ENCODE measurements at regions not wholly inside any gene's neighbourhood (a gene's known extent, or its start where the extent isn't known, plus 50 kb on each side); places are given as distances from the start of the nearest gene placed in this dataset.

GRCh38 chr11:91174734-91175133 lies 951.9 kb upstream of the CHORDC1 start:
- no peak overlapping the region for H3K27ac Mint-ChIP-seq
- Histone ChIP-seq H3K27me3 (ENCODE audit: control insufficient read depth in 2 of 2, insufficient read depth in 2 of 2, low read length in 2 of 2) (no peaks in the 10 kb centered on the region), H3K27ac (ENCODE audit: low read depth, low read length) (no peak overlapping the region), H3K9me3 (ENCODE audit: control insufficient read depth in 2 of 3, low read length in 3 of 3) (no peaks in the 10 kb centered on the region), H3K4me1 (ENCODE audit: control insufficient read depth in 2 of 2, insufficient read depth in 2 of 2, low read length in 2 of 2) (no peaks in the 10 kb centered on the region), H3K4me3 (ENCODE audit: low read length) (no peak overlapping the region), H3K36me3 (ENCODE audit: control insufficient read depth in 2 of 3, insufficient read depth in 3 of 3, low read length in 3 of 3) (no peaks in the 10 kb centered on the region)
- ATAC-seq (no peak), DNase-seq (no peak)
- H3K27me3 Mint-ChIP-seq = no peaks in the 10 kb centered on the region
- H3K4me3 Mint-ChIP-seq = no peak overlapping the region
- CTCF ChIA-PET = no interaction called here
- POLR2A ChIA-PET = no interaction called here
- H3K36me3 Mint-ChIP-seq = no peaks in the 10 kb centered on the region
- intact Hi-C loops (cut with micrococcal nuclease) = no loop called here
- peaks cover 0 to 19% (median 5%) of the 10 kb centered on the region in 11 donors for H3K9me3 Mint-ChIP-seq
- H3K4me1 Mint-ChIP-seq = no peaks in the 10 kb centered on the region

DNA sequence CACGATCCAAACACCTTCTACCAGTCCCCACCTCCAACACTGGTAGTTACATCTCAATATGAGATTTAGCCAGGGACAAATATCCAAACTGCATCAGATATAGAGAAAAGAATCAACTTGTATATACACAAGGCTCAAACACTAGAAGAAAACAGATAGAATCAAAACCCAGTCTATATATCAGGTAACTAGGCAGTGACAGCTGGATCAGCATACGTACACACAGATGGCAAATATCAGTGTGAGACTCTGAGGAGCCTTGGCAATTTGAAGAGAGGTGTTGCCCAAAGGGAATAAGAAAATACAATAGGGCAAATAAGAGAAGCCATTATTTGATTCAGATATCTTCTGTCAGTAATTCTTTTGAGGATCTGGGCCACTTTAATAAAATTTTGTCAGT lies 951.3 kb upstream of the CHORDC1 start:
- ATAC-seq (no peak), DNase-seq (no peak)
- Mint-ChIP-seq H3K36me3 (no peaks in the 10 kb centered on the region), H3K4me1 (no peaks in the 10 kb centered on the region), H3K27me3 (no peaks in the 10 kb centered on the region), H3K4me3 (no peak overlapping the region), H3K27ac (no peak overlapping the region), H3K9me3 (peaks cover 0 to 19% (median 5%) of the 10 kb centered on the region in 11 donors)
- no peaks in the 10 kb centered on the region for H3K27me3 ChIP-seq (ENCODE audit: control insufficient read depth in 2 of 2, insufficient read depth in 2 of 2, low read length in 2 of 2)
- no peak overlapping the region for H3K27ac ChIP-seq (ENCODE audit: low read depth, low read length)
- no peaks in the 10 kb centered on the region for H3K9me3 ChIP-seq (ENCODE audit: control insufficient read depth in 2 of 3, low read length in 3 of 3)
- H3K4me3 ChIP-seq (ENCODE audit: low read length) = no peak overlapping the region
- no peaks in the 10 kb centered on the region for H3K36me3 ChIP-seq (ENCODE audit: control insufficient read depth in 2 of 3, insufficient read depth in 3 of 3, low read length in 3 of 3)
- H3K4me1 ChIP-seq (ENCODE audit: control insufficient read depth in 2 of 2, insufficient read depth in 2 of 2, low read length in 2 of 2) = no peaks in the 10 kb centered on the region
- intact Hi-C loops (cut with micrococcal nuclease) = no loop called here
- CTCF ChIA-PET = no interaction called here
- POLR2A ChIA-PET = no interaction called here

DNA sequence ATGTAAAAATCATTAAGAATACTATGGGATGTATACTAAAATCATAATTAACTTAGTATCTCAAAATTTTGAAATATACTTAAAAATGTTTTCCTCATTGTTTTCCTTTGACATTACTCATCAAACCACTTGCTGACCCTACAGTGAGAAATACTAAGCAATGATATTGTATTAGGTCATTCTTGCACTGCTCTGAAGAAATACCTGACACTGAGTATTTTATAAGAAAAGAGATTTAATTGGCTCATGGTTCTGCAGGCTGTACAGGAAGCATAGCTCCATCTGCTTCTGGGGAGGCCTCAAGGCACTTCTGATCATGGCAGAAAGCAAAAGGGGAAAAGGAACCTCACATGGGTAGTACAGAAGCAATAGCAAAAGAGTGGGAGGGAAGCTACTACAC lies 950.9 kb upstream of the CHORDC1 start:
- Mint-ChIP-seq H3K9me3 (peaks cover 0 to 19% (median 5%) of the 10 kb centered on the region in 11 donors), H3K4me1 (no peaks in the 10 kb centered on the region), H3K36me3 (no peaks in the 10 kb centered on the region), H3K4me3 (no peak overlapping the region), H3K27ac (no peak overlapping the region), H3K27me3 (no peaks in the 10 kb centered on the region)
- H3K36me3 ChIP-seq (ENCODE audit: control insufficient read depth in 2 of 3, insufficient read depth in 3 of 3, low read length in 3 of 3) = no peaks in the 10 kb centered on the region
- H3K27ac ChIP-seq (ENCODE audit: low read depth, low read length) = no peak overlapping the region
- intact Hi-C loops (cut with micrococcal nuclease) = no loop called here
- no peak for DNase-seq
- H3K9me3 ChIP-seq (ENCODE audit: control insufficient read depth in 2 of 3, low read length in 3 of 3) = no peaks in the 10 kb centered on the region
- H3K4me1 ChIP-seq (ENCODE audit: control insufficient read depth in 2 of 2, insufficient read depth in 2 of 2, low read length in 2 of 2) = no peaks in the 10 kb centered on the region
- POLR2A ChIA-PET = no interaction called here
- ATAC-seq = no peak
- H3K27me3 ChIP-seq (ENCODE audit: control insufficient read depth in 2 of 2, insufficient read depth in 2 of 2, low read length in 2 of 2) = no peaks in the 10 kb centered on the region
- CTCF ChIA-PET = no interaction called here
- H3K4me3 ChIP-seq (ENCODE audit: low read length) = no peak overlapping the region

GRCh38 chr11:91170711-91171110 lies 947.9 kb upstream of the CHORDC1 start:
- Histone ChIP-seq H3K9me3 (ENCODE audit: control insufficient read depth in 2 of 3, low read length in 3 of 3) (no peaks in the 10 kb centered on the region), H3K4me1 (ENCODE audit: control insufficient read depth in 2 of 2, insufficient read depth in 2 of 2, low read length in 2 of 2) (no peaks in the 10 kb centered on the region), H3K36me3 (ENCODE audit: control insufficient read depth in 2 of 3, insufficient read depth in 3 of 3, low read length in 3 of 3) (no peaks in the 10 kb centered on the region), H3K27me3 (ENCODE audit: control insufficient read depth in 2 of 2, insufficient read depth in 2 of 2, low read length in 2 of 2) (no peaks in the 10 kb centered on the region), H3K4me3 (ENCODE audit: low read length) (no peak overlapping the region), H3K27ac (ENCODE audit: low read depth, low read length) (no peak overlapping the region)
- no peaks in the 10 kb centered on the region for H3K36me3 Mint-ChIP-seq
- H3K27ac Mint-ChIP-seq = no peak overlapping the region
- ChIA-PET POLR2A (no interaction called here), CTCF (no interaction called here)
- intact Hi-C loops (cut with micrococcal nuclease) = no loop called here
- H3K4me1 Mint-ChIP-seq = no peaks in the 10 kb centered on the region
- peaks cover 0 to 14% (median 4%) of the 10 kb centered on the region in 11 donors for H3K9me3 Mint-ChIP-seq
- no peaks in the 10 kb centered on the region for H3K27me3 Mint-ChIP-seq
- DNase-seq (no peak), ATAC-seq (no peak)
- no peak overlapping the region for H3K4me3 Mint-ChIP-seq

GRCh38 chr11:91164452-91164822 lies 941.6 kb upstream of the CHORDC1 start:
- Histone ChIP-seq H3K4me3 (ENCODE audit: low read length) (no peak overlapping the region), H3K36me3 (ENCODE audit: control insufficient read depth in 2 of 3, insufficient read depth in 3 of 3, low read length in 3 of 3) (no peaks in the 10 kb centered on the region), H3K9me3 (ENCODE audit: control insufficient read depth in 2 of 3, low read length in 3 of 3) (no peaks in the 10 kb centered on the region), H3K4me1 (ENCODE audit: control insufficient read depth in 2 of 2, insufficient read depth in 2 of 2, low read length in 2 of 2) (no peaks in the 10 kb centered on the region), H3K27me3 (ENCODE audit: control insufficient read depth in 2 of 2, insufficient read depth in 2 of 2, low read length in 2 of 2) (no peaks in the 10 kb centered on the region), H3K27ac (ENCODE audit: low read depth, low read length) (no peak overlapping the region)
- ATAC-seq (no peak), DNase-seq (no peak)
- H3K27me3 Mint-ChIP-seq = no peaks in the 10 kb centered on the region
- no peaks in the 10 kb centered on the region for H3K4me1 Mint-ChIP-seq
- POLR2A ChIA-PET = no interaction called here
- H3K4me3 Mint-ChIP-seq = no peak overlapping the region
- intact Hi-C loops (cut with micrococcal nuclease) = no loop called here
- CTCF ChIA-PET = no interaction called here
- peaks cover 0 to 3% (median 1%) of the 10 kb centered on the region in 11 donors for H3K9me3 Mint-ChIP-seq
- no peak overlapping the region for H3K27ac Mint-ChIP-seq
- no peaks in the 10 kb centered on the region for H3K36me3 Mint-ChIP-seq

GRCh38 chr11:91163619-91164451 lies 941.0 kb upstream of the CHORDC1 start:
- no peaks in the 10 kb centered on the region for H3K4me1 Mint-ChIP-seq
- DNase-seq (no peak), ATAC-seq (no peak)
- no peaks in the 10 kb centered on the region for H3K36me3 Mint-ChIP-seq
- no peak overlapping the region for H3K4me3 Mint-ChIP-seq
- H3K27me3 Mint-ChIP-seq = no peaks in the 10 kb centered on the region
- intact Hi-C loops (cut with micrococcal nuclease) = no loop called here
- H3K27me3 ChIP-seq (ENCODE audit: control insufficient read depth in 2 of 2, insufficient read depth in 2 of 2, low read length in 2 of 2) = no peaks in the 10 kb centered on the region
- no peak overlapping the region for H3K4me3 ChIP-seq (ENCODE audit: low read length)
- POLR2A ChIA-PET = no interaction called here
- no peak overlapping the region for H3K27ac Mint-ChIP-seq
- no peaks in the 10 kb centered on the region for H3K4me1 ChIP-seq (ENCODE audit: control insufficient read depth in 2 of 2, insufficient read depth in 2 of 2, low read length in 2 of 2)
- no peaks in the 10 kb centered on the region for H3K36me3 ChIP-seq (ENCODE audit: control insufficient read depth in 2 of 3, insufficient read depth in 3 of 3, low read length in 3 of 3)
- no peaks in the 10 kb centered on the region for H3K9me3 ChIP-seq (ENCODE audit: control insufficient read depth in 2 of 3, low read length in 3 of 3)
- no peak overlapping the region for H3K27ac ChIP-seq (ENCODE audit: low read depth, low read length)
- peaks cover 0 to 3% (median 1%) of the 10 kb centered on the region in 11 donors for H3K9me3 Mint-ChIP-seq
- CTCF ChIA-PET = no interaction called here

DNA sequence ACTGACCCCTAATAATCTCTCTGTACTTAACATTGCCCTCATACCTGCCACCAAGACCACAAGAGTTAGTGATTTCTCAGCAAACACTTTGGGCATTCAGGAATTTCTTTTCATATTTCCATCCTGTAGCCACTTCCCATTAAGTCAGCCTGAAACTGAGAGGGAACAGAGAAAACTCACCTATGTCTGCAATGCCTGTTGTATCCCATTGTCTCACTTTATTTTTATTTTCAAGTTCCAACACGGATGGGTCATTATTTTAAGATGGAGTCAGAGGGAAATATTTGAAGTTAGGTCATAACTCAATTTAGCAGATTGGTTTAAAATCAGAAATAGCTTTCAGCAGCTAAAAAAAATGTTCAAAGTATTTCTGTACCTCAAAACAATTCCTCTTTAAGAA lies 937.8 kb upstream of the CHORDC1 start:
- Mint-ChIP-seq H3K27ac (no peak overlapping the region), H3K4me3 (no peak overlapping the region), H3K36me3 (no peaks in the 10 kb centered on the region), H3K4me1 (no peaks in the 10 kb centered on the region), H3K9me3 (peaks cover 0 to 9% (median 0%) of the 10 kb centered on the region in 11 donors), H3K27me3 (no peaks in the 10 kb centered on the region)
- ChIA-PET CTCF (no interaction called here), POLR2A (no interaction called here)
- H3K36me3 ChIP-seq (ENCODE audit: control insufficient read depth in 2 of 3, insufficient read depth in 3 of 3, low read length in 3 of 3) = no peaks in the 10 kb centered on the region
- DNase-seq (no peak), ATAC-seq (no peak)
- no peaks in the 10 kb centered on the region for H3K4me1 ChIP-seq (ENCODE audit: control insufficient read depth in 2 of 2, insufficient read depth in 2 of 2, low read length in 2 of 2)
- no peak overlapping the region for H3K4me3 ChIP-seq (ENCODE audit: low read length)
- no peak overlapping the region for H3K27ac ChIP-seq (ENCODE audit: low read depth, low read length)
- no peaks in the 10 kb centered on the region for H3K27me3 ChIP-seq (ENCODE audit: control insufficient read depth in 2 of 2, insufficient read depth in 2 of 2, low read length in 2 of 2)
- intact Hi-C loops (cut with micrococcal nuclease) = no loop called here
- no peaks in the 10 kb centered on the region for H3K9me3 ChIP-seq (ENCODE audit: control insufficient read depth in 2 of 3, low read length in 3 of 3)

Data from naive thymus-derived CD4-positive, alpha-beta T cell (primary cell).